Epithelial cell of prostate (primary cell): ENCODE measurements at regions not wholly inside any gene's neighbourhood (a gene's known extent, or its start where the extent isn't known, plus 50 kb on each side); places are given as distances from the start of the nearest gene placed in this dataset.

Experiments used
- DNase-seq: peaks from one replicate; pipeline ENCODE4 v3.0.0-alpha.2; 2011; ENCODE audit warnings: low read depth, low spot score
- H3K27ac ChIP-seq: fragments of 450-650 bp; 2 replicates; pipeline ENCODE4 v1.5.1; 2017; ENCODE audit warnings: mild to moderate bottlenecking

- no peak overlapping the region for H3K27ac ChIP-seq
- no peak for DNase-seq
Observed at GRCh38 chr16:81185416-81185815, 53.1 kb upstream of the BCO1 start.

GRCh38 chr16:81181013-81181720, 57.3 kb upstream of the BCO1 start:
- peak; percentile 74 for DNase-seq
- H3K27ac ChIP-seq, result peak overlapping the region; percentile 50

GRCh38 chr16:81180578-81180977, 57.9 kb upstream of the BCO1 start:
- DNase-seq, result no peak
- H3K27ac ChIP-seq, result peak overlapping the region; percentile 50

- DNase-seq, result no peak
- H3K27ac ChIP-seq, result no peak overlapping the region
Observed at GRCh38 chr16:81179219-81179618, 59.3 kb upstream of the BCO1 start.

GRCh38 chr16:81175325-81175891, 63.1 kb upstream of the BCO1 start:
- peak; percentile 10 for DNase-seq

GRCh38 chr16:81174644-81175324, 63.7 kb upstream of the BCO1 start:
- DNase-seq, result no peak
- no peak overlapping the region for H3K27ac ChIP-seq

More at GRCh38 chr16:81175325-81175891, 63.1 kb upstream of the BCO1 start:
- H3K27ac ChIP-seq, result no peak overlapping the region

GRCh38 chr16:81172769-81173658, 65.5 kb upstream of the BCO1 start:
- no peak overlapping the region for H3K27ac ChIP-seq

GRCh38 chr16:81170824-81171223, 67.7 kb upstream of the BCO1 start:
- no peak for DNase-seq
- no peak overlapping the region for H3K27ac ChIP-seq

More at GRCh38 chr16:81172769-81173658, 65.5 kb upstream of the BCO1 start:
- DNase-seq, result no peak

- no peak for DNase-seq
- no peak overlapping the region for H3K27ac ChIP-seq
Observed at GRCh38 chr16:81168406-81168805, 70.1 kb upstream of the BCO1 start.

- no peak for DNase-seq
- no peak overlapping the region for H3K27ac ChIP-seq
Observed at GRCh38 chr16:81167851-81168250, 70.6 kb upstream of the BCO1 start.

GRCh38 chr16:81166417-81167300, 70.5 kb upstream of the GCSH start:
- H3K27ac ChIP-seq, result no peak overlapping the region
- no peak for DNase-seq

GRCh38 chr16:81165411-81166097, 69.4 kb upstream of the GCSH start:
- no peak for DNase-seq
- H3K27ac ChIP-seq, result no peak overlapping the region

GRCh38 chr16:81164958-81165357, 68.8 kb upstream of the GCSH start:
- no peak for DNase-seq
- H3K27ac ChIP-seq, result no peak overlapping the region

GRCh38 chr16:81164481-81164880, 68.3 kb upstream of the GCSH start:
- no peak for DNase-seq
- no peak overlapping the region for H3K27ac ChIP-seq

GRCh38 chr16:81163671-81164070, 67.5 kb upstream of the GCSH start:
- H3K27ac ChIP-seq, result no peak overlapping the region
- no peak for DNase-seq

- no peak overlapping the region for H3K27ac ChIP-seq
- DNase-seq, result no peak
Observed at GRCh38 chr16:81158964-81159363, 62.8 kb upstream of the GCSH start.

GRCh38 chr16:81155769-81156168, 59.6 kb upstream of the GCSH start:
- H3K27ac ChIP-seq, result no peak overlapping the region
- DNase-seq, result no peak

- H3K27ac ChIP-seq, result no peak overlapping the region
- DNase-seq, result no peak
Observed at GRCh38 chr16:81151648-81152310, 55.6 kb upstream of the GCSH start.
